Small intestine (tissue), 7 donors: ENCODE measurements at regions not wholly inside any gene's neighbourhood (a gene's known extent, or its start where the extent isn't known, plus 50 kb on each side); places are given as distances from the start of the nearest gene placed in this dataset.

ENCODE experiments used
- DNase-seq, 2 donors: peaks; one replicate each; pipeline versions ENCODE4 v3.0.0 to v3.0.0-alpha.2; 2013
- FAIRE-seq: peaks from 2 replicates; lab custom pipeline; 2012; peaks lifted over from hg19 to GRCh38; lab: Jason Lieb, UNC
- H3K27ac ChIP-seq, 3 donors: one replicate each; pipeline ENCODE4 v1.5.1; 2013; ENCODE audit warnings: low read length in 2 of 3, mild to moderate bottlenecking in 2 of 3, control low read depth in 1 of 3, inconsistent platforms in 1 of 3, low read depth in 1 of 3, moderate library complexity in 1 of 3
- H3K27me3 ChIP-seq, 3 donors: one replicate each; pipeline ENCODE4 v1.6.1; 2013; ENCODE audit warnings: low read length in 3 of 3, inconsistent platforms in 1 of 3; ENCODE audit not compliant: control insufficient read depth in 3 of 3, insufficient read depth in 3 of 3
- H3K36me3 ChIP-seq, 3 donors: one replicate each; pipeline ENCODE4 v1.6.1; 2013; ENCODE audit warnings: low read length in 3 of 3, inconsistent platforms in 1 of 3, low read depth in 1 of 3, mild to moderate bottlenecking in 1 of 3, moderate library complexity in 1 of 3; ENCODE audit not compliant: control insufficient read depth in 3 of 3, insufficient read depth in 2 of 3
- H3K4me1 ChIP-seq, 3 donors: one replicate each; pipeline ENCODE4 v1.6.1; 2013; ENCODE audit warnings: low read length in 2 of 3, inconsistent platforms in 1 of 3, low read depth in 1 of 3, mild to moderate bottlenecking in 1 of 3, moderate library complexity in 1 of 3; ENCODE audit not compliant: control insufficient read depth in 3 of 3, insufficient read depth in 2 of 3
- H3K4me3 ChIP-seq, 3 donors: one replicate each; pipeline ENCODE4 v1.5.1; 2013; ENCODE audit warnings: low read length in 3 of 3, control low read depth in 1 of 3, inconsistent platforms in 1 of 3, low read depth in 1 of 3, mild to moderate bottlenecking in 1 of 3, moderate library complexity in 1 of 3
- H3K9me3 ChIP-seq, 2 donors: one replicate each; pipeline ENCODE4 v1.6.1; 2013; ENCODE audit warnings: low read depth in 1 of 2, low read length in 1 of 2; ENCODE audit not compliant: control insufficient read depth in 2 of 2, insufficient read depth in 1 of 2
- whole genome bisulfite sequencing, 3 donors: extraction: QIAGEN DNeasy Blood & Tissue Kit; methylation state at CpG; one replicate each; pipeline ENCODE4 v1.1.7; 2013; 5-methylcytosine and 5-hydroxymethylcytosine counted together
- donor health status: healthy with polysubstance abuse.
- donor health status: control.
- donor health status: control.
- donor health status: Bipolar disorder and iron deficiency.
- donor health status: healthy.

DNA sequence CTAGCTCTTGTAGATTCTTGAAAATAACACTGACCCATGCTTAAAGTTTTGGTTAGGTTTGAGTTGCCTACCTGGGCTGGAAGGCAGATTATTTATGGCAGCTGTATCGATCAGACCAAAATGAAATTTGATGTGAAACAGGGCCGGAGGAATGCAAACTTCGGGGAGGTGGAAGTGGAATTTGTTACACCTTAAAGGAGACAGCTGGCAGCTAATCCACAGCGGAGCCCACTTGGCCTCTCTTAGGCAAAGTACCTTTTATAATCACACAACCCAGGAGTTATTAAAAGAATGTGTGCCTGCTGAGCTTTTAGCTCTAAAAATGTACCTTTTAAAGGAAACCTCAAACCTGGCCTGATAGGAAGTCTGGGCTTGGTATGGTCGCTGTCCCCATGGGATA lies 250.9 kb upstream of the TPM1 start:
- Histone ChIP-seq H3K4me1 (no peaks in the 10 kb centered on the region), H3K9me3 (no peaks in the 10 kb centered on the region)
- no peak for FAIRE-seq

DNA sequence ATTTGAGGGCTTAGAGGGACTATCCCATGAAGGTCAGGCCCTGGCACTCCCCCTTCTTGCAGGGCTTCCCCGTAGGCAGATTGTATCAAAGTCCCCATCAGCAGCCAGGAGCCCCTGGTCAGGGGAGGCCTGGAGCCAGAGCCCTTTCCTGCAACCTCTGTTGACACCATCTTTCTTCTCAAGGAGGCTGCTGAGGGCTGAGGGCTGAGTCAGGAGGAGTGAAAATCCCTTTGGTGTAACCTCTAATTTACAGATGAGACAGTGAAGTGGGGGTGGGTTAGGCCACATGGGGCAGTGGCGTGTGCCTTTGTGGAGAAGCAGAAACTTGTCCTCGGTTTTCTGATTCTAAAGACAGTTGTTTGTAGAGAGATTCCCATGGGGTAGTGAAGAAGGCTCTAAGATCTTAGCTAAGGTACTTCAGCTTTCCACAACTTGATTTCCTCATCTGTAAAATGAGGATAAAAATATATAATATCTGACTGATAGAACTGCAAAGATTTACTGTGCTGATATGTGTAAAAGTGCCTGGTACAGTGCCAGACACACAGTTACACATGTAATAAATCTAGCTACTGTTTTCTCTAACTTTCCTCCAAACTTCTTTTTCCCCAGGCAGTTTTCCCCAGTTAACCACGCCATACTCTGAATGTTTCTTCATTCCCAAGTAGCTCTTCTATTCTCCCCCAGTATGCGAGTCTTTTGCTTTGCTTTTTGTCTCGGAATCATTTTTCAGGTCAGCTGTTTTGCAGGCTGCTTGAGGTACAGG lies 249.4 kb upstream of the TPM1 start:
- Histone ChIP-seq H3K27ac (no peak overlapping the region), H3K9me3 (no peaks in the 10 kb centered on the region), H3K27me3 (no peaks in the 10 kb centered on the region), H3K4me3 (no peak overlapping the region), H3K4me1 (no peaks in the 10 kb centered on the region), H3K36me3 (peaks cover 2 to 69% (median 2%) of the 10 kb centered on the region in 3 donors)
- 82 to 92% (median 90%) methylated on average over 6 of the region's 6 CpGs for WGBS, 3 donors
- DNase-seq = no peak
- no peak for FAIRE-seq

More for the DNA sequence above, 250.9 kb upstream of the TPM1 start:
- Histone ChIP-seq H3K4me3 (no peak overlapping the region), H3K27me3 (no peaks in the 10 kb centered on the region), H3K36me3 (peaks cover 0 to 60% (median 2%) of the 10 kb centered on the region in 3 donors), H3K27ac (no peak overlapping the region)
- WGBS, 3 donors = 78 to 86% (median 79%) methylated on average over 5 of the region's 5 CpGs
- no peak for DNase-seq

DNA sequence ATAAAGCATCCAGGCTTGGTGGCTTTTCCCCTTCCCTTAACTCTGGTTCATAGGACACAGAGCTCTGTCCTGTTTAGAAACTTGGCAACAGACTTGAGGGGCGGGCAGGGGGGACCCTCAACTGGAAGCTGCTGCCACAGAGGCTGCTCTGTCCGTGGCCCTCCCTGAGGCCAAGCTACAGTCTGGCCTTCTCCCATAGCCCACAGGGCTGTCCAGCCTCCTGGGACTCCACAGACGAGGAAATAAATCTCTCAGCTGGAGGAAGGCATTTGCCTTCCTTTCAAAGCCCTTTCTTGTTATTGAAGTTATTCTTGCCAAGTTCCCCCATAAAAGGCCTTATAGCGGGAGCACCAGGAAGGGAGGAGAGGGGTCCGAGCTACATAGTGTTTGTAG lies 248.8 kb upstream of the TPM1 start:
- Histone ChIP-seq H3K4me3 (no peak overlapping the region), H3K9me3 (no peaks in the 10 kb centered on the region), H3K27me3 (no peaks in the 10 kb centered on the region), H3K4me1 (no peaks in the 10 kb centered on the region), H3K36me3 (peaks cover 2 to 70% (median 2%) of the 10 kb centered on the region in 3 donors), H3K27ac (no peak overlapping the region)
- FAIRE-seq = no peak
- 70 to 96% (median 76%) methylated on average over 5 of the region's 5 CpGs for WGBS, 3 donors
- DNase-seq = no peak

DNA sequence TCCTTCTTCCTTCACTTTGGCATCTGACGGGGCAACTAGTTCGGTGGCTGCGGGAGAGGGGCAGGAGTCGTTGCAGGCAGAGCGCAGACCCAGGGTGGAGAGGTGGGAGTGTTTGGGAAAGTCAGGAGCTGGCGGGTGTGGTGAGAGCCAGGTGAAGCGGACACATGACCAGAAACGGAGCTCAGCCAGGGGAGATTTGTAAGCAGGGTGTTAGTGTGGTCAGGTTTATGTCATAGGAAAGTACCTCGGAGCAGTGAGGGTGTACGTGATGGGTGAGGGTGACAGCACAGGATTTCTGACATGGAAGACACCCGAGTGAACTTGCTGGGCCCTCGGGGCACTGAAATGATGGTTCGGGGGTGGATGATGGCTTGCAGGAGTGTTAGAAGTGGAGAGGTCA lies 247.4 kb upstream of the TPM1 start:
- Histone ChIP-seq H3K4me3 (no peak overlapping the region), H3K36me3 (peaks cover 2 to 71% (median 2%) of the 10 kb centered on the region in 3 donors), H3K27ac (no peak overlapping the region), H3K27me3 (no peaks in the 10 kb centered on the region), H3K9me3 (no peaks in the 10 kb centered on the region), H3K4me1 (no peaks in the 10 kb centered on the region)
- DNase-seq (no peak), FAIRE-seq (no peak)
- WGBS, 3 donors = 86 to 90% (median 89%) methylated on average over 13 of the region's 13 CpGs

DNA sequence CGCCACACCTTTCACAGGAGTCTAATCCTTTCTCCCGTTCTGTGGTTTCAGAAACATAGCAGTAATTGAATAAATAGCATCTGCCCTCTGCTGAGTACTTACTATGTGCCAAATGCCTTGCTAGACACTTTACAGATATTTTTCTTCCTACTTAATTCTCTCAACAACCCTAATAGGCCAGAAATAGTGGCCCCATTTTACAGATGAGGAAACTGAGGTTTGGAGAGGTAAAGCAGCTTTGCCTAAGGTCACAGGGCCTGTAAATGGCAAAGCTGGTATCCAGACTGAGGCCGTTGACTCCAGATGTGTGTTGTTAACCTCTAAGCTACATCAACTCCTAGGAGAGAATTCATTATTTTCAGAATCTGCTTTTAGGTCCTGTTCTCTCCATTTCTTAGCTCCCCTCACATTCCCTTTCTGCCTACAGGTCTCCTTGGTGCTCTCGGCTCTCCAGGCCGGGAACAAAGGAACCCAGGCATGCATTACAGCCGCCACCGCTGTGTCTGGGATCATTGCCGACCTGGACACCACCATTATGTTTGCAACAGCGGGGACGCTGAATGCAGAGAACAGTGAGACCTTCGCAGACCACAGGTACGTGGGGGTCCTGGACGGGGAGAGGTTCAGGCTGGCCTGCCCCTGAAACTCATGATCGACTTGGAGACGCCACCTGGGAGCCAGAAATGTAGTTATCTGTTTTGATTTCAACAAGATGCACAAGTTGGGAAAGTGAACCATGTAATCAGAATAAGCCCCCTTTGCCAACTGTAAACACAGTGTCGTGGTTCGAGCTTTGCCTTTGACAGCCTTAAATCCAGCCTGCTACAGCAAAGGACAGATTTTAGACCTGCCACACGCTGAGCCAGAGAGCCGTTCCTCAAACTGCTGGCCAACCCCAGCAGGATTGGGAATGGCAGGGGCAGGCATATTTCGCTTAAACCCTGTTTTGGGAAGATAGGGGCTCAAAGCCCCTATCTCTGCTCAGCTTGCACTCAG lies 246.5 kb upstream of the TPM1 start:
- H3K9me3 ChIP-seq = no peaks in the 10 kb centered on the region
- WGBS, 3 donors = 89 to 94% (median 91%) methylated on average over 20 of the region's 20 CpGs
- H3K4me3 ChIP-seq = no peak overlapping the region
- FAIRE-seq = no peak
- DNase-seq = no peak
- H3K4me1 ChIP-seq = no peaks in the 10 kb centered on the region
- no peak overlapping the region for H3K27ac ChIP-seq
- H3K27me3 ChIP-seq = no peaks in the 10 kb centered on the region
- peaks cover 2 to 72% (median 3%) of the 10 kb centered on the region in 3 donors for H3K36me3 ChIP-seq

DNA sequence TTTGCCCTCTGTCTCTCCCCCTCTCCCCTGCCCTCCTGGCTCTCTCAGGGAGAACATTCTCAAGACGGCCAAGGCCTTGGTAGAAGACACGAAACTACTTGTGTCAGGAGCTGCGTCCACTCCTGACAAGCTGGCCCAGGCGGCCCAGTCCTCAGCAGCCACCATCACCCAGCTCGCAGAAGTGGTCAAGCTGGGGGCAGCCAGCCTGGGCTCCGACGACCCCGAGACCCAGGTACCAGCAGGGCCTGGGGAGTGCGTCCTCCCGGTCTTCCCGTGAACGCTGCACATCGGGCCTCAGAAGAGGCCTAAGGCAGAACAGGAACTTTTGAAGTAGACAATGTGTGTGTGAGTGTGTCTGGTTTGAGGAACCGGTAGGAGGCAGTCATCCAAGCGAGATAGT lies 245.4 kb upstream of the TPM1 start:
- no peak overlapping the region for H3K27ac ChIP-seq
- no peak overlapping the region for H3K4me3 ChIP-seq
- H3K27me3 ChIP-seq = no peaks in the 10 kb centered on the region
- H3K9me3 ChIP-seq = no peaks in the 10 kb centered on the region
- H3K36me3 ChIP-seq = peaks cover 2 to 72% (median 5%) of the 10 kb centered on the region in 3 donors
- no peaks in the 10 kb centered on the region for H3K4me1 ChIP-seq
- DNase-seq (no peak), FAIRE-seq (no peak)
- 94 to 97% (median 94%) methylated on average over 15 of the region's 15 CpGs for WGBS, 3 donors

DNA sequence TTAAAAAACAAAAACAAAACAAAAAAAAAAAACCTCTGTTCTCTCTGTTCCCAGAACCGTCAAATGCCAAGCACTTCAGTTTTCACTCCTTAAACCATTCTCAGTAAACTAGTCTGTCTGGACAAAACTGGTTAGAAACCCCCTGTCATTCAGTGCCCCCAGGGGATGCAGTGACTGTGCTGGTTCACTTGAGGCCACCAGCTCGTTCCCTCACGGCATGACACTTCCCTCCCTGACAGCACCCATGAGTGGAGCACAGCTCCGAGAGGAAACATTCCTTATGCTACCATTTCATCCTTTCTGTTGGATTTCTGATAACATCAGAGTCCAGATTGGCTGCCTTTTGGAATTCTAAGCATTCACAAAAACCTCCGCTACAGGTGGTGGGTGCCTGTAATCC lies 244.0 kb upstream of the TPM1 start:
- Histone ChIP-seq H3K9me3 (no peaks in the 10 kb centered on the region), H3K4me3 (no peak overlapping the region), H3K36me3 (peaks cover 2 to 64% (median 5%) of the 10 kb centered on the region in 3 donors), H3K4me1 (no peaks in the 10 kb centered on the region), H3K27ac (no peak overlapping the region), H3K27me3 (no peaks in the 10 kb centered on the region)
- WGBS, 3 donors = 83 to 95% (median 87%) methylated on average over 5 of the region's 5 CpGs
- FAIRE-seq (no peak), DNase-seq (no peak)

DNA sequence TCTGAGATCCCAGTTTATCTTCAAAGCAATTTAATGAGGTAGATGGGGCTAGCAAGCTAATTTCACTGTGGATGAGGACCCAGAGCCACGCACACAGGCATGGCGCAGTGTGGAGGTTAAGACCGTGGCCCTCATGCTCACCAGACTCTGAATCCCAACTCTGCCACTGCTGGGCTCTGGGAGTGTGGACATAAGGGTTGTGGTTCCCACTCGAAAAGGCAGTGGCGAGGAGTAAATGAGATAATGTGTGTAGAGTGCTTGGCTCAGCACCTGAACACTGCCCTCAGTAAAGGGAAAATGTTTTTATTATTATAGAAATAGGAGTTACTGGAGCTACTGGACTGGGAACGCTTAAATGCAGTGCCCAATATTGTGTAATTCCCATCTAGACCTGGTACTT lies 243.5 kb upstream of the TPM1 start:
- DNase-seq (no peak), FAIRE-seq (no peak)
- H3K4me3 ChIP-seq = no peak overlapping the region
- no peak overlapping the region for H3K27ac ChIP-seq
- H3K9me3 ChIP-seq = no peaks in the 10 kb centered on the region
- no peaks in the 10 kb centered on the region for H3K4me1 ChIP-seq
- 89 to 94% (median 92%) methylated on average over 6 of the region's 6 CpGs for WGBS, 3 donors
- H3K36me3 ChIP-seq = peaks cover 2 to 61% (median 5%) of the 10 kb centered on the region in 3 donors
- H3K27me3 ChIP-seq = no peaks in the 10 kb centered on the region
